RWPE1 (cell line): ENCODE measurements at regions not wholly inside any gene's neighbourhood (a gene's known extent, or its start where the extent isn't known, plus 50 kb on each side); places are given as distances from the start of the nearest gene placed in this dataset.

ENCODE experiments used
- CTCF ChIA-PET: fragments of 350-600 bp; sonication (Branson Sonifier 250); formaldehyde crosslinking; extraction: SDS; loops from one replicate; lab custom pipeline; 2021; lab: Yijun Ruan, JAX
- POLR2A ChIA-PET: fragments of 400-600 bp; formaldehyde crosslinking; extraction: SDS; loops from one replicate; lab custom pipeline; 2020; ENCODE audit warnings: antibody characterized with exemption; ENCODE audit not compliant: low non-redundant PET; lab: Yijun Ruan, JAX
- DNase-seq: peaks from one replicate; pipeline ENCODE4 v3.0.0; 2012; ENCODE audit warnings: low spot score
- H3K27ac ChIP-seq: fragments of 450-650 bp; 2 replicates; pipeline ENCODE4 v1.5.1; 2017
- CTCF ChIP-seq: fragments of 450-650 bp; conservative IDR thresholded peaks from 2 replicates; pipeline ENCODE4 v1.5.1; 2017; ENCODE audit warnings: low read depth, mild to moderate bottlenecking

DNA sequence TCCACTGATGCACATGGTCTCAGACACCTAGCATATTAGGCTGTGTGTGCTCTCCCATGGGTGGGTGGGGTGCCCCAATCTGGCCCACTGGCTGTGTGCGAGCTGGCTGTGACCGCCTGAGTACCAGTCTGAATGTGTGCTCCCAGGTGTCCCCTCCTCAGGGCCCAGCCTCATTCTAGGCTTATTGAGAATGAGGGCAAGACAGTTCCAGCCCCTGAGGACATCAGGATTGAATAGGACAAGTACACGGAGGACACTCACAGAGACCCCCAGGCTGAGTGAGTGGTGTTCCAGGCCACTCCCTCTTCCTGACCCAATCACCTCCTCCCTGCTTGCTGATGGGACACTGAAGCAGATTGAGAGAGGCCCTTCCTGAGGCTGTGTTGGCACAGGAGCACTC, 116.1 kb upstream of the RAB6C start:
- no peak for DNase-seq
- no peak overlapping the region for H3K27ac ChIP-seq
- POLR2A ChIA-PET = no interaction called here
- no peak for TF ChIP-seq CTCF
- CTCF ChIA-PET = interaction anchor here (1.5 kb wide), 1 partner anchor 22 kb away, joined by 3 read pairs; no protein-coding TSS in a partner anchor

DNA sequence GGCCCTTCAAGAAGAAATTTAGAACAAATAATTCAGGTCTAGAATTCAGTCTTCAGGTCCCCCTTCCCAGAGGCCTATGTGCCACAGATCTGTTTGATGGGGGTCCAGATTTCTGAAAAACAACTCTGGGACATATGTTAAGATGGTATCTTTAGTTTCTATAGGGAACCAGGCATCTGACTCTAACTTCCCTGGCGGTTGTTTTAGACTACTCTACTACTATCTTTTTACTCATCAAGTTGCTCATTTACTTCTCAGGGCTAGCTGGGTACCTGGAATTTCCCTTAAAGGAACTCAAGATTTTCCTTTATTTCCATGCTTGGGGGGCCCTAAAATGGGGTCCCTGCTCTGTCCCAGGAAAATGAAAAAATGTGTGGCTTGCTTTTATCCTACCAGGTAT, 114.7 kb upstream of the RAB6C start:
- DNase-seq = no peak
- POLR2A ChIA-PET = interaction anchor here (0.6 kb wide), 1 partner anchor 30 kb away, joined by 4 read pairs; no protein-coding TSS in a partner anchor
- no peak for TF ChIP-seq CTCF
- H3K27ac ChIP-seq = no peak overlapping the region
- CTCF ChIA-PET = no interaction called here

- POLR2A ChIA-PET = no interaction called here
- no peak for TF ChIP-seq CTCF
- CTCF ChIA-PET = no interaction called here
- H3K27ac ChIP-seq = no peak overlapping the region
- DNase-seq = no peak
Measured at GRCh38 chr2:129865976-129866375, 113.5 kb upstream of the RAB6C start.

- no peak for TF ChIP-seq CTCF
- CTCF ChIA-PET = no interaction called here
- no peak for DNase-seq
- POLR2A ChIA-PET = no interaction called here
- no peak overlapping the region for H3K27ac ChIP-seq
Measured at GRCh38 chr2:129866391-129866790, 113.1 kb upstream of the RAB6C start.

DNA sequence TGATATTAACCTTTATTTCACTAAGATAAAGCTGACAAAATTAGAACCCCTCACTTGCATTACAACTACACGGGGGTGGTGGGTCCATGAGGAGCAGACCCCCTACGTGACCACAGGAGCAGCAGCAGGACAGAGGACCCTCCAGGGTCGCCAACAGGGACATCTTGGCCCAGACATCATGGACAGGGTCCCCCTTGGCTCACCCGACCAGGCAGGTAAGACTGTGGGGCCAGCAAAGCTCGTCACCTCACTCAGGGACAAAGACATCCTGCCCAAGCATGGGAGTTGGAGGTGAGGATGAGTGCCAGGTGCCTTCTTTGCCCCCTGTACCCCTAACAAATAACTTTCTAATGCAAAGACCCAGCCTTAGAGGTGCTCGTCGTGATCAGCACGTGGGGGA, 111.3 kb upstream of the RAB6C start:
- CTCF ChIA-PET = no interaction called here

GRCh38 chr2:129870685-129871241, 108.7 kb upstream of the RAB6C start:
- no peak for DNase-seq
- POLR2A ChIA-PET = no interaction called here
- H3K27ac ChIP-seq = no peak overlapping the region
- CTCF ChIA-PET = interaction anchor here (0.6 kb wide), 1 partner anchor 239 kb away, joined by 3 read pairs; no protein-coding TSS in a partner anchor
- no peak for TF ChIP-seq CTCF

More for the DNA sequence above, 111.3 kb upstream of the RAB6C start:
- H3K27ac ChIP-seq = no peak overlapping the region
- POLR2A ChIA-PET = no interaction called here
- no peak for DNase-seq
- TF ChIP-seq CTCF = no peak
